ENCODE measurements at regions not wholly inside any gene's neighbourhood (a gene's known extent, or its start where the extent isn't known, plus 50 kb on each side); places are given as distances from the start of the nearest gene placed in this dataset.

DNA sequence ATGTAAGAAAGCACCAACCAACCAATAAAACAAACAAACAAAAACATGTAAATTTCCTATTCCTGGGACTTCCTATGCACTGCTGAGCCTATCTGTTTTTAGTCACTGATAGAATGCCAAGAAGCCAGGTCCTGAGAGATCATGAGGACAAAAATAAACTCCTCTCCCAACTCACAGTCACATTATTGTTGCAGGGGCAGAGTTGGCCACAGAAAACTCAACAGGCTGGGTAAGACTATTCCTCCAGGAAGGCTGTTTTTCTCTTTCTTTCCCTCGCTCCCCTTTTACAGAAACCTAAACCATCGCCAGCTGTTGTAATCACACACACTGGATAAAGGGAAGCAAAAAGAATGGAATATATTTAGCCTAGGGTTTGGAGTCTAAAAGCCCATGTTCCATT, 55.8 kb upstream of the METAP2 start:
- no peak overlapping the region for H3K4me3 ChIP-seq (ENCODE audit: low read depth, low read length)
- TF ChIP-seq, protein P1, sequence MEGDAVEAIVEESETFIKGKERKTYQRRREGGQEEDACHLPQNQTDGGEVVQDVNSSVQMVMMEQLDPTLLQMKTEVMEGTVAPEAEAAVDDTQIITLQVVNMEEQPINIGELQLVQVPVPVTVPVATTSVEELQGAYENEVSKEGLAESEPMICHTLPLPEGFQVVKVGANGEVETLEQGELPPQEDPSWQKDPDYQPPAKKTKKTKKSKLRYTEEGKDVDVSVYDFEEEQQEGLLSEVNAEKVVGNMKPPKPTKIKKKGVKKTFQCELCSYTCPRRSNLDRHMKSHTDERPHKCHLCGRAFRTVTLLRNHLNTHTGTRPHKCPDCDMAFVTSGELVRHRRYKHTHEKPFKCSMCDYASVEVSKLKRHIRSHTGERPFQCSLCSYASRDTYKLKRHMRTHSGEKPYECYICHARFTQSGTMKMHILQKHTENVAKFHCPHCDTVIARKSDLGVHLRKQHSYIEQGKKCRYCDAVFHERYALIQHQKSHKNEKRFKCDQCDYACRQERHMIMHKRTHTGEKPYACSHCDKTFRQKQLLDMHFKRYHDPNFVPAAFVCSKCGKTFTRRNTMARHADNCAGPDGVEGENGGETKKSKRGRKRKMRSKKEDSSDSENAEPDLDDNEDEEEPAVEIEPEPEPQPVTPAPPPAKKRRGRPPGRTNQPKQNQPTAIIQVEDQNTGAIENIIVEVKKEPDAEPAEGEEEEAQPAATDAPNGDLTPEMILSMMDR (IDR thresholded peaks at IDR 0.05; ENCODE audit: insufficient read depth, low read length, missing control alignments), result no peak
- ChIA-PET CTCF (no interaction called here), POLR2A (no interaction called here)
- DNase-seq (ENCODE audit: low read depth, low spot score), result no peak
